ENCODE measurements at regions not wholly inside any gene's neighbourhood (a gene's known extent, or its start where the extent isn't known, plus 50 kb on each side); places are given as distances from the start of the nearest gene placed in this dataset.

DNA sequence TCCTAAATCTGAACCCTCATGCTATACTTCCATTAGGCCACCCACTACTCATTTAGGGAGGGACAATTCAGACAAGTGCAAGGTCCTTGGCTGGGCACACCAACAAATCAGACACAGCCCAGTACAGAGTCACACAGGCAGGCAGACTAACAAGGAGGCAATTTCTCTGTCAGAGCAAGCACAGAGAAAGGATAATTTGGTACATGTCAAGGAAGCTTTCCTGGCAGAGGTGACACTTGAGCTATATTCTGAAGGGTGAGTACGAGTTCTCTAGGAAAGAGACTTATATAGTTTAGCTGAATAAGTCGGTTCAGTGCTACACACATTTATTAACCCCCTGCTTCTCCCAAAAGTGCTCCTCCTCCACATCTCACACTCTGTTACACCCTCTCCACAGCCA is 455.9 kb downstream of the OMA1 start:
- H3K4me3 ChIP-seq (ENCODE audit: low read length) = no peak overlapping the region
- TF ChIP-seq, protein P1, sequence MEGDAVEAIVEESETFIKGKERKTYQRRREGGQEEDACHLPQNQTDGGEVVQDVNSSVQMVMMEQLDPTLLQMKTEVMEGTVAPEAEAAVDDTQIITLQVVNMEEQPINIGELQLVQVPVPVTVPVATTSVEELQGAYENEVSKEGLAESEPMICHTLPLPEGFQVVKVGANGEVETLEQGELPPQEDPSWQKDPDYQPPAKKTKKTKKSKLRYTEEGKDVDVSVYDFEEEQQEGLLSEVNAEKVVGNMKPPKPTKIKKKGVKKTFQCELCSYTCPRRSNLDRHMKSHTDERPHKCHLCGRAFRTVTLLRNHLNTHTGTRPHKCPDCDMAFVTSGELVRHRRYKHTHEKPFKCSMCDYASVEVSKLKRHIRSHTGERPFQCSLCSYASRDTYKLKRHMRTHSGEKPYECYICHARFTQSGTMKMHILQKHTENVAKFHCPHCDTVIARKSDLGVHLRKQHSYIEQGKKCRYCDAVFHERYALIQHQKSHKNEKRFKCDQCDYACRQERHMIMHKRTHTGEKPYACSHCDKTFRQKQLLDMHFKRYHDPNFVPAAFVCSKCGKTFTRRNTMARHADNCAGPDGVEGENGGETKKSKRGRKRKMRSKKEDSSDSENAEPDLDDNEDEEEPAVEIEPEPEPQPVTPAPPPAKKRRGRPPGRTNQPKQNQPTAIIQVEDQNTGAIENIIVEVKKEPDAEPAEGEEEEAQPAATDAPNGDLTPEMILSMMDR (conservative IDR thresholded peaks at IDR 0.05; ENCODE audit: low read depth, low read length) = no peak
- DNase-seq (ENCODE audit: low read depth) = no peak

DNA sequence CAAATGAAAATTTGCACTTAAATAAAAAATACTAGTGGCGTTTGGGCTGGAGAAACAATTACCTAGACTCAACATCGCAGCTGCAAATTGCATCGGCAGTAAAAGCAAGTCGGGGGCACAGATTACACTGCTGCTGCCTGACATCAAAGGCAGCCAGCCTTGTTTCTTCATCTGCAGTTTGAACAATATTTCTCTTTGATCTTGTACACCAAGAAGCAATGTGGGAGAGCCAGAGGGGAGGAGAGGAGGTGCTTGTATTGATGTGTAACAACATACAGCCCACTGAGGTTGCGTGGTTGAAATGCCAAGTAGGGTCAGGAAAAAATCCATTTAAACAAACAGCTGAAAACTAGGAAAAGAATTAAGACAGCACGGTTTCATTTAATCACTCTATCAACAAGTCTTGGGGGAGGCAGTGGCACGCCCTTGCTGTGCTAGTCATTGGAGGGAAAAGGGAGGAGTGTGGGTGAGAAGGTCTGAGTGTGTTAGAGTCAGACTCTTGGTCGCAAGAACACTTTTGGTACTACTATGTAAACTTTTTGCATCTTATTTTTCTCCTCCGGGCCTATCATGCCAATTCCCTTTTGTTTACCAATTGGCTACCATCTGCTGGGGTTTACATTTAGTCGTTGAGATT is 456.5 kb downstream of the OMA1 start:
- TF ChIP-seq, protein P1 (conservative IDR thresholded peaks at IDR 0.05; ENCODE audit: low read depth, low read length) = no peak
- no peak for DNase-seq (ENCODE audit: low read depth)

DNA sequence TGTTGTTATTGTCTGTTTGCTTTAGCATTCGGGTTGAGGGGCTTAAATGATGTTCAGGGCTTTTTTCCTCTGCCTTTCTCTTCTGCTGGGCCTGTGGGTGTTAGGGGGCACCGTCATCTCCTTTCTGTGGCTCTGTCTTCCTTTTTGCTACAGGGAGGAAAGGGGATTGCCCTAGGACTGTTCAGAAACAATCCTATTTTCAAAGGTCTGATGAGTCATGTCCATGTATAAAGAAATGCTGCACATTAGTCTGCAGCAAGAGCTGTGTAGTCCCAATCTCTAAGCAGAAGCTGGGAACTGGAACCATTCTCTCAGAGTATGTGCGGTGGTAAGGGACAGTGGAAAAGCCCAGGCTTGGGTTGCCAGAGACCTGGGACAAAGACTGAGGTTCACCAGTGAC is 462.3 kb downstream of the OMA1 start:
- DNase-seq (ENCODE audit: low read depth) = no peak
- H3K4me3 ChIP-seq (ENCODE audit: low read length) = no peak overlapping the region
- TF ChIP-seq, protein P1 (conservative IDR thresholded peaks at IDR 0.05; ENCODE audit: low read depth, low read length) = no peak

More for the DNA sequence above, 456.5 kb downstream of the OMA1 start:
- H3K4me3 ChIP-seq (ENCODE audit: low read length) = no peak overlapping the region

DNA sequence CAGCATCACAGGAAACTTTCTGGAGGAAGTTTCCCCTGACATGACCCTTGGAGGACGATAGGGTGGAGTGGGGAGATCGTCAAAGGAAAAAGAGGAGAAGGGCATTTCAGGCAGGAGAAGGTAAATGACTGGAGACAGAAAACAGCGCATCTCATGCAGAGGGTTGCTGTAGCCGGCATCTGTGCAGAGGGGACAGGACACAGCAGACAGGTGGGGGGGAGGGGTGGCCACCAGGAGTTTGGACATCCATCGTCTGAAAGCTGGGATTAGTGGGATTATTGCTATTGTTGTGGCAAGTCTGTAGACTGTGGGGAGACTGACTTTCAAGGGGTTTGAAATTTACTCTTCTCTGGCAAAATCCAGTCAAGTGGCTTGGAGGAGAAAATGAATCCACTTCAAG is 463.9 kb downstream of the OMA1 start:
- H3K4me3 ChIP-seq (ENCODE audit: low read length) = no peak overlapping the region
- TF ChIP-seq, protein P1 (conservative IDR thresholded peaks at IDR 0.05; ENCODE audit: low read depth, low read length) = no peak
- DNase-seq (ENCODE audit: low read depth) = no peak

DNA sequence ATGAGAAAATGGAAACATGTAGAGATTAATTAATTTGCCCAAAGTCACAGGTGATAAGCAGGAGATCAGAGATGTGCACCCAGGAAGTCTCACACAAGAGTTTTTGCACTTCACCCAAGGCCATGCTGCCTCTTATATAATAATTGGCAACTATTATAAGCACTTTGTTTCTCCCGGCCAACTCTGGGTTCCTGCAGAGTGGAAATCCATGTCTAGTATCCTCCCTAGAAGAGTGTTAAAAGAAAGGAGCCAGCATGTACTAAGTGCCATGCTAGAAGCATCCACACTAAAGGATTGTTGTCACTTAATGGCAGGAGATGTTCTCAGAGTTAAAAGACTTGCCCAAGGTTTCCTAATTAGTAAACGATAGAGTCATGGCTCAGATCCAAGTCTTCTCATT is 470.3 kb downstream of the OMA1 start:
- DNase-seq (ENCODE audit: low read depth) = no peak
- no peak overlapping the region for H3K4me3 ChIP-seq (ENCODE audit: low read length)
- TF ChIP-seq, protein P1 (conservative IDR thresholded peaks at IDR 0.05; ENCODE audit: low read depth, low read length) = no peak

DNA sequence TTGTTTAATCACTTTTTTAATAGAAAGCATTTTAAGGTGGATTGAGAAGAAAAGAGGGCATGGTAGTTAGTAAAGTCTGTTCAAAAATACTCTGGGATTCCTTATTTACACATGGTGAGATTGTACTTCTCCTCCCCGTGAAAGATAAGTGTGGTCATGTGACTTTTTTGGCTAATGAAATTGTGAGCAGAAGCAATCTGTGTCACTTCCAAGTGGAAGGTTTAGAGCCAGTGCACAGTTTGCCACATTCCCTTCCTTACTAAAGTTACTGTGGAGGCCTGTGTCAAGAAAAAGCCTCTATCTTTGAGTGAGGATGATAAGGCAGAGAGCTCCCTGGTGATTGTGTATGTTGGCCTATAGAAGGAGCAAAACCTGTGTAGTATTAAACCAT is 471.3 kb downstream of the OMA1 start:
- TF ChIP-seq, protein P1 (conservative IDR thresholded peaks at IDR 0.05; ENCODE audit: low read depth, low read length) = no peak
- no peak overlapping the region for H3K4me3 ChIP-seq (ENCODE audit: low read length)

DNA sequence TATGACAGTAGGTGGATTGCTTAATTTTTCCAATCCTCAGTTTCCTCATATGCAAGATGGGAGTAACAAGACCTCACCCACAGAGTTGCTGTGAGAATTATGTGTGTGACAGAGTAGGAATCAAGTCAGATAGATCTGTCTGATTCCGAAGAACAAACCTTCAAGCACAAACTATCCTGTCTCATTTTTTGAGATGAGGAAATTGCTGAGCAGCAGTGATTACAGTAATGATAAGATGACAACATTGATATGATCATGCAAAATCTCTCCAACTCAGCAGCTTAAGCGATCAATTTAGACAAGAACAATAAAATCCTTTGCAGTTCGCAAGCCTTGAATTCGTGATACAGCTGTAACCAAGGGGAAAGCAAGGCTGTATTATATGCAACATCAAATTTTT is 474.1 kb downstream of the OMA1 start:
- TF ChIP-seq, protein P1 (conservative IDR thresholded peaks at IDR 0.05; ENCODE audit: low read depth, low read length) = no peak
- DNase-seq (ENCODE audit: low read depth) = no peak
- no peak overlapping the region for H3K4me3 ChIP-seq (ENCODE audit: low read length)

More for the DNA sequence above, 471.3 kb downstream of the OMA1 start:
- no peak for DNase-seq (ENCODE audit: low read depth)

Measured in retinal pigment epithelial cell (primary cell).